OCI-LY7 (cell line): ENCODE measurements at regions not wholly inside any gene's neighbourhood (a gene's known extent, or its start where the extent isn't known, plus 50 kb on each side); places are given as distances from the start of the nearest gene placed in this dataset.

Source experiments
- BruUV-seq: library from RNA; stranded (reverse); fragments of 400-500 nt; replicated peaks from 2 replicates; lab custom pipeline; 2021; lab: Mats Ljungman, UMichigan
- CTCF ChIA-PET: fragments of 300-600 bp; sonication (Branson Sonifier 250); formaldehyde crosslinking; loops from one replicate; lab custom pipeline; 2022; ENCODE audit warnings: antibody characterized with exemption; ENCODE audit not compliant: unreplicated experiment; lab: Charles Lee
- POLR2A ChIA-PET: fragments of 300-600 bp; sonication (Branson Sonifier 250); formaldehyde crosslinking; loops from one replicate; lab custom pipeline; 2022; ENCODE audit warnings: antibody characterized with exemption; lab: Charles Lee
- DNase-seq: peaks from one replicate; pipeline ENCODE4 v3.0.0-alpha.2; 2015; ENCODE audit warnings: low spot score
- H2AFZ ChIP-seq: fragments of 200-600 bp; sonication (generic), shearing (Covaris generic); 2 replicates; pipeline ENCODE4 v1.6.1; 2014; ENCODE audit warnings: mild to moderate bottlenecking, antibody characterized with exemption, low read length, moderate library complexity
- H3K27ac ChIP-seq: fragments of 200-600 bp; sonication (generic); 2 replicates; pipeline ENCODE4 v1.5.1; 2014; ENCODE audit warnings: mixed run types, low read depth, mild to moderate bottlenecking, moderate library complexity, low read length, inconsistent platforms; ENCODE audit not compliant: poor library complexity, severe bottlenecking
- H3K36me3 ChIP-seq: fragments of 200-600 bp; sonication (generic); 2 replicates; pipeline ENCODE4 v1.6.1; 2014; ENCODE audit warnings: mild to moderate bottlenecking, antibody characterized with exemption, low read length, moderate library complexity, mixed read lengths; ENCODE audit not compliant: insufficient read depth
- H3K4me1 ChIP-seq: fragments of 200-600 bp; sonication (generic); 2 replicates; pipeline ENCODE4 v1.5.1; 2014; ENCODE audit warnings: mild to moderate bottlenecking, low read length; ENCODE audit not compliant: insufficient read depth, poor library complexity, severe bottlenecking
- H3K4me2 ChIP-seq: fragments of 200-600 bp; sonication (generic); 2 replicates; pipeline ENCODE4 v1.6.1; 2014; ENCODE audit warnings: mild to moderate bottlenecking, low read length
- H3K4me3 ChIP-seq: fragments of 200-600 bp; sonication (generic); 2 replicates; pipeline ENCODE4 v1.5.1; 2014; ENCODE audit warnings: mild to moderate bottlenecking, low read depth, low read length; ENCODE audit not compliant: poor library complexity, severe bottlenecking
- H3K79me2 ChIP-seq: fragments of 200-600 bp; sonication (generic); 2 replicates; pipeline ENCODE4 v1.6.1; 2016; ENCODE audit warnings: low read depth, mild to moderate bottlenecking, low read length, moderate library complexity, mixed read lengths; ENCODE audit not compliant: insufficient read depth
- H3K9me2 ChIP-seq: fragments of 200-600 bp; sonication (generic); 2 replicates; pipeline ENCODE4 v1.6.1; 2016; ENCODE audit warnings: mild to moderate bottlenecking, low read length, mixed read lengths; ENCODE audit not compliant: insufficient read depth
- H3K9me3 ChIP-seq: fragments of 200-600 bp; sonication (generic); 2 replicates; pipeline ENCODE4 v1.6.1; 2014; ENCODE audit warnings: mild to moderate bottlenecking, mixed run types, low read length, mixed read lengths
- H4K20me1 ChIP-seq: fragments of 200-600 bp; sonication (generic); 2 replicates; pipeline ENCODE4 v1.6.1; 2014; ENCODE audit warnings: mild to moderate bottlenecking, antibody characterized with exemption, low read length, moderate library complexity, mixed read lengths; ENCODE audit not compliant: insufficient read depth
- CTCF ChIP-seq: fragments of 200-600 bp; sonication (generic); conservative IDR thresholded peaks from 2 replicates; pipeline ENCODE4 v1.5.1; 2014; ENCODE audit warnings: mild to moderate bottlenecking, antibody characterized with exemption, low read length, moderate library complexity, mixed read lengths
- EZH2phosphoT487 ChIP-seq: fragments of 200-600 bp; sonication (generic); IDR thresholded peaks from 2 replicates; pipeline ENCODE4 v1.6.1; 2018; ENCODE audit warnings: low read depth, borderline replicate concordance, mild to moderate bottlenecking, mixed run types, antibody characterized with exemption, low read length, moderate library complexity, mixed read lengths
- intact Hi-C: fragments of 100-400 bp; cut with micrococcal nuclease; formaldehyde crosslinking; loops from one replicate; pipeline ENCODE4 v1.10.0; 2022; ENCODE audit not compliant: unreplicated experiment

GRCh38 chr4:187663076-187663475 lies 332.5 kb upstream of the ZFP42 start:
- H3K9me3 ChIP-seq, result no peaks in the 10 kb centered on the region
- H3K9me2 ChIP-seq, result no peaks in the 10 kb centered on the region
- no TSS peak for BruUV-seq
- no peak for DNase-seq
- no peak for TF ChIP-seq CTCF
- TF ChIP-seq EZH2phosphoT487, result no peak
- no peak overlapping the region for H3K27ac ChIP-seq
- H4K20me1 ChIP-seq, result no peaks in the 10 kb centered on the region
- no peak overlapping the region for H3K4me3 ChIP-seq
- no peaks in the 10 kb centered on the region for H3K79me2 ChIP-seq
- H3K4me2 ChIP-seq, result no peak overlapping the region
- ChIA-PET POLR2A (interaction anchor here (0.7 kb wide), 1 partner anchor 1176 kb away, joined by 3 read pairs; no protein-coding TSS in a partner anchor), CTCF (no interaction called here)
- no peaks in the 10 kb centered on the region for H3K36me3 ChIP-seq
- no peak overlapping the region for H2AFZ ChIP-seq
- intact Hi-C loops, result no loop called here
- H3K4me1 ChIP-seq, result no peaks in the 10 kb centered on the region

- TF ChIP-seq CTCF, result no peak
- no peak for TF ChIP-seq EZH2phosphoT487
- POLR2A ChIA-PET, result no interaction called here
- intact Hi-C loops, result no loop called here
- Histone ChIP-seq H3K79me2 (no peaks in the 10 kb centered on the region), H3K9me2 (no peaks in the 10 kb centered on the region), H3K4me3 (no peak overlapping the region), H4K20me1 (no peaks in the 10 kb centered on the region), H3K4me1 (no peaks in the 10 kb centered on the region), H3K9me3 (no peaks in the 10 kb centered on the region), H3K4me2 (no peak overlapping the region), H2AFZ (no peak overlapping the region), H3K27ac (no peak overlapping the region), H3K36me3 (no peaks in the 10 kb centered on the region)
- DNase-seq, result no peak
- CTCF ChIA-PET, result no interaction called here
- no TSS peak for BruUV-seq
Observed at GRCh38 chr4:187664011-187664410, 331.6 kb upstream of the ZFP42 start.

GRCh38 chr4:187665086-187665485 lies 330.5 kb upstream of the ZFP42 start:
- CTCF ChIA-PET, result no interaction called here
- no peak overlapping the region for H2AFZ ChIP-seq
- no peak for DNase-seq
- POLR2A ChIA-PET, result no interaction called here
- H3K4me2 ChIP-seq, result no peak overlapping the region
- no peaks in the 10 kb centered on the region for H3K9me2 ChIP-seq
- TF ChIP-seq EZH2phosphoT487, result no peak
- TF ChIP-seq CTCF, result no peak
- no peaks in the 10 kb centered on the region for H3K4me1 ChIP-seq
- intact Hi-C loops, result no loop called here
- no peaks in the 10 kb centered on the region for H3K9me3 ChIP-seq
- no peaks in the 10 kb centered on the region for H3K79me2 ChIP-seq
- H3K36me3 ChIP-seq, result no peaks in the 10 kb centered on the region
- no peak overlapping the region for H3K27ac ChIP-seq
- no peak overlapping the region for H3K4me3 ChIP-seq
- BruUV-seq, result no TSS peak
- H4K20me1 ChIP-seq, result no peaks in the 10 kb centered on the region
